ENCODE measurements at regions not wholly inside any gene's neighbourhood (a gene's known extent, or its start where the extent isn't known, plus 50 kb on each side); places are given as distances from the start of the nearest gene placed in this dataset.
"Not testable (repeated sequence)": the region's sequence is repeated elsewhere in the genome, so short reads cannot be mapped to it uniquely, and the experiment has no call there.

DNA sequence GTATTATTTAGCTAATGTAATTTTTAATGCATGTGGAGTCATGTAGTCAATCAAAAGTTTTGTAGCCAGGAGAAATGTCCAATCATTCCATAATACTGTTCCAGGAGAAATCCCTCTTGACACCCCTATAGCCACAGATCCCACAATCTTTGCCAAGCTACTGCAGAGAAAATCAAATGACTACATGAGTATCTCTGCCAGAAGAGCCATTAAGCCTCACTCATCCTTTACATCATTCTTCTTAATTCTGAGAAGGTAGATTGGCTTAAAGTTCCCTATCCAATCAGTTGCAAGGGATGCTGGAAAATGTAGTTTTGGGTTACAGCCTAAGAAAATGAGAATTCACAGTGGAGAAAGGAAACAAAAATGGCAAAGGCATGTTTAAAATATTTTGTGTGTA lies 502.1 kb downstream of the ZBBX start:
- no peak for DNase-seq
- Mint-ChIP-seq H3K36me3 (no peaks in the 10 kb centered on the region), H3K4me1 (no peaks in the 10 kb centered on the region), H3K4me3 (no peak overlapping the region), H3K9me3 (peaks cover 1 to 5% of the 10 kb centered on the region in 2 donors), H3K27ac (no peak overlapping the region), H3K27me3 (no peaks in the 10 kb centered on the region)
- no peak for ATAC-seq (replicated peaks)

DNA sequence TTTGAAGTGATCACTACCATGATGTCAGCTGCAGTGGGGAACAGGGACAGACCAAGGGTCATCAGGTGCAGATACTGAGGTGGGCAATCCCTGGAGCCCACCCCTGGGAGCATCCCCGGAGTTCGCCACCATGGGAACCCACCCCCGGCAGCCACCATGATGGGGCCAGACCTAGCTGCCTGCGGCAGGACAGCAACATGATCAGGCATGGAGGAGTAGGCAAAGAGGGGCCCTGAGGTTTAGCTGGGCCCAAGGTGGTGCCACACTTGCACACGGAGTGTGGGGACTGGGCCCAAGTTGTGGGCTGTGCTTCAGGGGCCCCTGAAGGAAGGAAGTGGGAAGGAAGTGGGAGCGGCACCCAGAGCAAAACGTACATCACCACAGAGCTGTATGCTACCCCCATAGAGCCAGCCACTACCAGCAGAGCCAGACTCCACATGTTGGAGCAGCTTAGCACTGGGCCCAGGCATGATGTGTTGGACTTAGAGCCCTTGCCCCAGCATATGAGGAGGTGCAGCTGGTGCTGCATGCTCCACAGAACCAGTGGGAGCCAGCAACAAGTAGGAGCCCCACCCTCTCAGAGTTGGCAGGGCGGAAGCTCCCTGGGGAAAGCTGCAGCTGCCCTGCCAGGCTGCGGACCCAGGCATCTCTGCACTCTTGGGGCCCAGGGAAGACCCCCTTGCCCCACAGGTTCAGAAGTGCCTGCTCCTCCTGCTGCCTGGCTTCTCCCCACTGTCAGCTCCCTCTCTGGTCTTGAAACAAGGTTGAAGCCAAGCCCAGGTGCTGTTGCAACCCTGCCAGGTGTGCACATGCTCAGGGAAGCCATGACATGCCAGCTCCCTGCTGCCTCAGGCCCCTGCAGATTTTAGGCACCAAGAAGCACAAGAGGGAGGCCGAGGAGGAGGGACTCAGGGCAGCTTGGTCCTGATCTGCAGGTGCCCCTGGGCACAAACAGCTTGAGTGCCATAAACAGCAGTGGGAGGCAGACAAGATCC lies 515.3 kb downstream of the ZBBX start:
- Mint-ChIP-seq H3K27me3 (no peaks in the 10 kb centered on the region), H3K27ac (no peak overlapping the region), H3K4me3 (no peak overlapping the region), H3K4me1 (no peaks in the 10 kb centered on the region), H3K9me3 (peaks cover 5 to 7% of the 10 kb centered on the region in 2 donors), H3K36me3 (no peaks in the 10 kb centered on the region)
- DNase-seq (no peak), ATAC-seq (replicated peaks) (no peak)

DNA sequence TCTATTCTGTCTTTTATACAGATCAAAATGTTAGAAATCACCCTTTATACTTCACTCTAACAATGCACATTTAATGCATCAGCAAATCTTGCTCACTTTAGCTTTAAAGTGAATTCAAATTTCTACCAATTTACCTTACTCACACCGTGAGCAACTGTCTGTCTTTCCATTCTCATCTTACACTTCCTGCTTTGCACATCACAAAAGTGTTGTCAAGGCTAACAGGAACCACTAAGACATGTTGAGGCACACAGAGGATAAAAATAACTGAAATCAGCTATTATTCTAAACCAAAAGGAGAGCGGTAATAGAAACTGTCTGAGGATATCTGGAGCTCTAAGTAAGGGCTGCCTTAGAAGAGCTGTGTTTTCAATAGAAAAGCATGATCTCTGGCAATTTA lies 519.9 kb downstream of the ZBBX start:
- Mint-ChIP-seq H3K27ac (no peak overlapping the region), H3K36me3 (no peaks in the 10 kb centered on the region), H3K27me3 (no peaks in the 10 kb centered on the region), H3K4me1 (no peaks in the 10 kb centered on the region), H3K9me3 (peaks cover 0 to 3% of the 10 kb centered on the region in 2 donors), H3K4me3 (no peak overlapping the region)
- DNase-seq: no peak
- no peak for ATAC-seq (replicated peaks)

DNA sequence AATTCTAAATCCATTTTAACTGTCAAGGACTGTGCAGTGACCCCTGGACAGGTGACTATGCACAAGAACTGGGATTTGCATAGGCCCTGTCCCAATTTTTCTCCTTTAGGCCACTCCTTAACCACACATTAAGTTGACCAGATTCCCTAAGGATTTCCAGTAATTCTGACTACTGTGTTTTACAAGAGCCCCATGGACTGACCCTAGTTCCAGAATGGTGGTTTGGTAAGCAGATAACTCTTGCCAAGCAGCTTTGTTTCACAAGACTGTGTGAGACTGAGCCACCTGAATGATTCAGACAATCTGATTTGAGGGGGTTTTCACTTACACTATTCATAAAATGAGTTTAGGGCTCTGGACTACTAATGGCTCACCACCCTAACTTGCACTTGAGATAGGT lies 535.8 kb downstream of the ZBBX start:
- Mint-ChIP-seq H3K4me1 (no peaks in the 10 kb centered on the region), H3K27ac (no peak overlapping the region), H3K4me3 (no peak overlapping the region), H3K27me3 (no peaks in the 10 kb centered on the region), H3K36me3 (no peaks in the 10 kb centered on the region), H3K9me3 (peaks cover 0 to 8% of the 10 kb centered on the region in 2 donors)
- ATAC-seq (replicated peaks) (no peak), DNase-seq (no peak)

DNA sequence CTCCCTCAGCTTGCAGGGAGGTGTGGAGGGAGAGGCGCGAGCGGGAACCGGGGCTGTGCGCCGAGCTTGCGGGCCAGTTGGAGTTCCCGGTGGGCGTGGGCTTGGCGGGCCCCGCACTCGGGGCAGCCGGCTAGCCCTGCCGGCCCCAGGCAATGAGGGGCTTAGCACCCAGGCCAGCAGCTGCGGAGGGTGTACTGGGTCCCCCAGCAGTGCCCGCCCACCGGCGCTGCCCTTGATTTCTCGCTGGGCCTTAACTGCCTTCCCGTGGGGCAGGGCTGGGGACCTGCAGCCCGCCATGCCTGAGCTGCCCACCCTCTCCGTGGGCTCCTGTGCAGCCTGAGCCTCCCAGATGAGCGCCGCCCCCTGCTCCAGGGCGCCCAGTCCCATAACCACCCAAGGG lies 537.3 kb downstream of the ZBBX start:
- not testable (repeated sequence) for H3K27ac Mint-ChIP-seq; H3K4me1 Mint-ChIP-seq; DNase-seq; H3K9me3 Mint-ChIP-seq; ATAC-seq (replicated peaks); H3K36me3 Mint-ChIP-seq; H3K27me3 Mint-ChIP-seq; H3K4me3 Mint-ChIP-seq

DNA sequence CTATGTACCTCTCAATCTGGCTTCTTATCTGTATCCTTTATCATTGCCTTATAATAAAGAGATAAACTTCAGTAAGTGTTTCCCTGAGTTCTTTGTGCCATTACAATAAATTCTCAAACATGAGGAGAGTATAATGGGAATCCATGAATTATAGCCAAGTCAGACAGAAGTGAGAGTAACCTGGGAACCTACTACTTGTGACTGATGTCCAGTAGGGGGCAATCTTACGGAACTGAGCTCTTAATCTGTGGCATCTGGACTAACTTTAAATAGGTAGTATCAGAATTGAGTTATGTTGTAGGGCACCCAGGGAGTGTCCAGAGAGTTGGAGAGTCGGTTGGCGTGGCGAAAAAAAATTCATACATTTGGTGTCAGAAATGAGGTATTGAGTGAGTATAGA lies 542.6 kb downstream of the ZBBX start:
- Mint-ChIP-seq H3K27ac (no peak overlapping the region), H3K4me1 (no peaks in the 10 kb centered on the region), H3K36me3 (no peaks in the 10 kb centered on the region), H3K4me3 (no peak overlapping the region), H3K27me3 (no peaks in the 10 kb centered on the region), H3K9me3 (no peaks in the 10 kb centered on the region)
- ATAC-seq (replicated peaks): peak; percentile 31
- no peak for DNase-seq

DNA sequence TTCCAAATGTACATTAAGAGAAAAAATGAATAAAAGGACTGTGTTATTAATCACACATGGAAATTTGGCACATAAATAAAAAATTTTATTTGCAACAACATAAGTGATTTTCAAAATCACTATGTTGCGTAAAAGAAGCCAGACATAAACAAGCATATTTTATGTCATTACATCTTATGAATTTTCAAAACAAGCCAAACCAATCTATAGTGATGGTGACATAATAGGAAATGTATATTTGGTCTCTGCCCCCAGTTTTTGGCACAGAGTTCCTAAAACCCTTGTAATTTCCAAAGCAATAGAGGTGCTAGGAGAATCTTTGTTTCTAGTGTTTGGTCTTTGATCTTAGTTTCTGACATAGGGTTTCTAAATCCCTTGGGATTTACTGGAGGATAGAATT lies 543.3 kb downstream of the ZBBX start:
- Mint-ChIP-seq H3K9me3 (no peaks in the 10 kb centered on the region), H3K27me3 (no peaks in the 10 kb centered on the region), H3K36me3 (no peaks in the 10 kb centered on the region), H3K4me1 (no peaks in the 10 kb centered on the region), H3K27ac (no peak overlapping the region), H3K4me3 (no peak overlapping the region)
- DNase-seq (no peak), ATAC-seq (replicated peaks) (no peak)

DNA sequence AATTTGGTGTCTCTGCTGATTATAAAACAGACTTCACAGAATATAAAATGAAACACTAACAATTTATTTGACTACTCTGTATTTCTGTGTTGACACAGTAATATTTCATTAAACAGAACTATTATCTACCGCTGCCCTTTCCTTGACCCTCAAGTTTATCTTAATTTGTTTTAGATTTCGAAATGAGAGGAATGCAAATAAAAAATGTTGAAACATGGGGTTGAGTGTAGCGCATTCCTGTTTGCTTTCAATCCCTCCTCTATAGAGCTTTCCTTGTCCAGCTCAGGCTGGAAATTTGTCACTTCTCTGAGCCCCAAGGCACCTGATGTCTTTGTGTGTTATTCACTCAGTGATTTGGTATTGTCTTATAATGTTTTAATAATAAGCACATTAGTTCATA lies 550.2 kb downstream of the ZBBX start:
- Mint-ChIP-seq H3K4me3 (no peak overlapping the region), H3K36me3 (no peaks in the 10 kb centered on the region), H3K27ac (no peak overlapping the region), H3K27me3 (no peaks in the 10 kb centered on the region), H3K9me3 (peaks cover 0 to 5% of the 10 kb centered on the region in 2 donors), H3K4me1 (no peaks in the 10 kb centered on the region)
- DNase-seq (no peak), ATAC-seq (replicated peaks) (no peak)

DNA sequence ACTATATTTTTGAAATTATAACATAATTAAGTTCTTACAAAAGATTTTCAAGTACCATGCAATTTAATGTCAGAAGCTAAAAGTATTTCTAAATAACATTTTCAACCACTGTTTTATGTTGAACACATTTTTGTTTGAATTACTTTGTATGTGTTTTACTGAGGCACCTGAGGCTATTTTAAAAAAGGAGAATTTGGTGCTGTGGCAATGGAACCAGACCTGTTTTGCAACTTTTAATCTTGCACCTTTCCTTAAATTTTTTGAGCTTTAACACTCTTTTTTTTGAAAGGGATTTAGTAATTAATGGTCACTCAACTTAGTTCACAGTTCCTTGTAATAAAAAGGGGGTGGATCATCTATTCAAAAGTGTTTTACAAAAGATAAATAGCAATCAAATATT lies 561.6 kb downstream of the ZBBX start:
- Mint-ChIP-seq H3K4me1 (no peaks in the 10 kb centered on the region), H3K36me3 (no peaks in the 10 kb centered on the region), H3K27ac (no peak overlapping the region), H3K4me3 (no peak overlapping the region), H3K27me3 (no peaks in the 10 kb centered on the region), H3K9me3 (peaks cover 0 to 4% of the 10 kb centered on the region in 2 donors)
- DNase-seq (no peak), ATAC-seq (replicated peaks) (no peak)

DNA sequence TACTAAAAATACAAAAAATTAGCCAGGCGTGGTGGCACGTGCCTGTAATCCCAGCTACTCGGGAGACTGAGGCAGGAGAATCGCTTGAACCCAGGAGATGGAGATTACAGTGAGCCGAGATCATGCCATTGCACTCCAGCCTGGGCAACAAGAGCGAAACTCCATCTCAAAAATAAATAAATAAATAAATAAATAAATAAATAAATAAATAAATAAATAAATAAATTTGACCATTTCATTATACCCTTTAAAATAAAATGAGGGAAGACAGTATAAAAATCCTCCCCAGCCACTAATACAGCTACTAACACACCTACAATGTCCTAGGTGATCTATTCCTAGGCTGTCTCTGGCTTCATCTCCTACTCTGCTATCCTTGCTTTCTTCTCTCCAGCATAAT lies 562.8 kb downstream of the ZBBX start:
- H3K9me3 Mint-ChIP-seq; H3K4me1 Mint-ChIP-seq; H3K27me3 Mint-ChIP-seq; H3K4me3 Mint-ChIP-seq; H3K27ac Mint-ChIP-seq; DNase-seq; H3K36me3 Mint-ChIP-seq; ATAC-seq (replicated peaks): not testable (repeated sequence)

DNA sequence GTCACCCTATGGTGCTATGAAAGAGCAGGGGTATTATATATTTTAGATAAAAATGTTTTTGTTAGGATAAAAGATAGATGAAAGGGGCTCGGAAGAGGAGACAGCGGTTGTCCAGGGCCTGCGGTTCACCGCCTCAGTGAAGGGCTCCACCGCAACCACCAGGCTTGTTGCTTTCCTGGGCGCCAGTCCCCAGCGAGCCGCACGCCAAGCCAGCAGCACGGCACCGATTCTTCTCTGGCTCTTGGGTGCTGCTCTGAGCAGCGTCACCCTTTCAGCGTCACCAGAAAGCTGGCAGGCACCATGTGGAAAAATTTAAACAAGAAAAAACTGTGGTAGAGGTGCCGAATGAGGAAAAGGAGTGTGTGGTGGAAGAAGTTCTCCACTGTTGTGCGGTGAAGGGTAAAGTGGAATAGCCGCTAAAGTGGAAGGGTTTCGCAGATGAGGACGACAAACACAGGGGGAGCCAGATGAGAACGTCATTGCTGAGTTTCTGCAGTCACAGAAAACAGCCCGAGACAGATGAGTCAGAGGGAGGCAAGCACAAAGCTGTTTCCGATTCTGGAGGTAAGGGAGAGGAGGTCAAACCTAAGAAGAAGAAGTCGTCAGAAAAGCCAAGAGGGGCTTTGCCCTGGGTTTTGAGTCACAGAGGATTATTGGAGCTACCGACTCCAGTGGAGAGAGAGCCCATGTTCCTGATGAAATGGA lies 569.2 kb downstream of the ZBBX start:
- ATAC-seq (replicated peaks) (no peak), DNase-seq (no peak)
- H3K27ac Mint-ChIP-seq: no peak overlapping the region
- no peak overlapping the region for H3K4me3 Mint-ChIP-seq
- no peaks in the 10 kb centered on the region for H3K36me3 Mint-ChIP-seq
- no peaks in the 10 kb centered on the region for H3K27me3 Mint-ChIP-seq
- no peaks in the 10 kb centered on the region for H3K4me1 Mint-ChIP-seq
- H3K9me3 Mint-ChIP-seq: peaks cover 0 to 6% of the 10 kb centered on the region in 2 donors

DNA sequence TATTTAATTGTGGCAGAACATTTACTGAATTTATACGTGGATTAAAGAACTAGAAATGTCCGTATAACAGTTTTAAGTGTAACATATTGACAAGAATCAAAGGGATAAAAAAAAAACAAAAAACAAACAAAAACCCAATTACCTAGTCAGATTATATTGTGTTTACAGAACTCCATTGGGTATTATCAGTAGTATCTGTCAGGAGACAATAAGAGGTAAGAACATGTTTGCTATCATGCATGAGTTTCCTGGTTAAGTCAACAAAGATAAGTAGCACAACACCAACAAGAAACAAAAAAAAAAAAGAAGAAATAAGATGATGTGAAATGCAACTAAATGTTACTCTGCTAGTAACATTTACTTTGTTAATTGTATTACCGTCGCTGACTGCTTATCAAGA lies 570.6 kb downstream of the ZBBX start:
- H3K4me3 Mint-ChIP-seq: no peak overlapping the region
- no peaks in the 10 kb centered on the region for H3K4me1 Mint-ChIP-seq
- H3K27me3 Mint-ChIP-seq: no peaks in the 10 kb centered on the region
- H3K27ac Mint-ChIP-seq: no peak overlapping the region
- no peak for DNase-seq
- H3K36me3 Mint-ChIP-seq: no peaks in the 10 kb centered on the region
- H3K9me3 Mint-ChIP-seq: peaks cover 0 to 7% of the 10 kb centered on the region in 2 donors
- no peak for ATAC-seq (replicated peaks)

DNA sequence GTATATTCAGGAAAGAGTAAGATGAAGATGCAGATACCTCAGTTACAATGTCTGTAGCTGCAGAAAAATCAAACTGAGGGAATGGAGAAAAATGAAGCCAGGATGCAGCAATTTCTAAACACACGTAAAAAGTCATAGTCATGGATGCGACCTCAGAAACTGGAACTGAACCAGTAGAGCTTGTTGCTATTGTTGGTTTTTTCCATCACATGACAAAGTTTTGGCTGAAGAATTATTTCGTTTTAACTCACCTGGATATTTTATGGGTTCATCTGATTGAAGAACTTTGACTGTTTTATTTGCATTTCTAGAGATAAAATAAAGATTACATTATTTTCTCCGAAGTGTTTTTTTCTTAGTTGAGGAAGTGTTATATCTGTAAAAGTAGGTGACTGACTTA lies 591.2 kb downstream of the ZBBX start:
- Mint-ChIP-seq H3K27ac (no peak overlapping the region), H3K4me3 (no peak overlapping the region), H3K36me3 (no peaks in the 10 kb centered on the region), H3K4me1 (no peaks in the 10 kb centered on the region), H3K27me3 (no peaks in the 10 kb centered on the region), H3K9me3 (no peaks in the 10 kb centered on the region)
- ATAC-seq (replicated peaks) (no peak), DNase-seq (no peak)

DNA sequence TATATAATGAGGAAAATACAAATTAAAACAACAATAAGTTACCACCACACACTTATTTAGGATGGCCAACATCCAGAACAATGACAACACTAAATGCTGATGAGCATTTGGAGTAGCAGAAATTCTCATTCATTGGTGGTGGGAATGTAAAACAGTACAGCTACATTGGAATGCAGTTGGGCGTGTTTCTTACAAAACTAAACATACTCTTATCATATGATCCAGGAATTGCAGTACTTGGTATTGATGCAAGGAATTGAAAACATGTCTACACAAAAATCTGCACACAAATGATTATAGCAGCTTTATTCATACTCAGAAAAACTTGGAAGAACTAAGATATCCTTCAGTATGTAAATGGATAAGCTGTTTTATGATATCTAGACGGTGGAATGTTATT lies 594.2 kb downstream of the ZBBX start:
- Mint-ChIP-seq H3K4me3 (no peak overlapping the region), H3K9me3 (peaks cover 5% of the 10 kb centered on the region in 2 donors), H3K36me3 (no peaks in the 10 kb centered on the region), H3K4me1 (no peaks in the 10 kb centered on the region), H3K27ac (no peak overlapping the region), H3K27me3 (no peaks in the 10 kb centered on the region)
- no peak for ATAC-seq (replicated peaks)
- no peak for DNase-seq

DNA sequence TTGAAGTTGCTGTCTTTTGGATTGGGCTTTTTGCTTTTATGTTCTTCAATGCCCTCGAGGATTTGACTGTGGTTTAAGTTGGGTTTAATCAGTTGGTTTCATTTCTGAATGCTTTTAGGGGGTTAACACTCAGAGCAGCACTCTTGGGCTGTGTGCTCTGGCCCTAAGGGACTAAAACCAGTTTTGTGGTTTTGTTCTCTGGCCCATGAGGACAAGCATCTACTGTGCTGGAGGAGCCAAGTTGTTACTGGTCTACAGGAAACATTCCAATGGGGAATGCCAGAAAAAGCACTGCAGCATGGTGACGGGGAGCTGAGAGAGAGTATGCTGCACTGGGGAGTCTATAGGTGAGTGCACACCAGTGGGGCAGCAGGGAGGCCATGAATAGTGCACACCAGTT lies 596.9 kb downstream of the ZBBX start:
- peaks cover 5 to 8% of the 10 kb centered on the region in 2 donors for H3K9me3 Mint-ChIP-seq
- H3K4me3 Mint-ChIP-seq: no peak overlapping the region
- H3K36me3 Mint-ChIP-seq: no peaks in the 10 kb centered on the region
- H3K4me1 Mint-ChIP-seq: no peaks in the 10 kb centered on the region
- H3K27ac Mint-ChIP-seq: no peak overlapping the region
- no peaks in the 10 kb centered on the region for H3K27me3 Mint-ChIP-seq
- ATAC-seq (replicated peaks) (no peak), DNase-seq (no peak)
